Astrocyte (in vitro differentiated cells and primary cell): ENCODE measurements at regions not wholly inside any gene's neighbourhood (a gene's known extent, or its start where the extent isn't known, plus 50 kb on each side); places are given as distances from the start of the nearest gene placed in this dataset.

Experiments used
- CTCF ChIP-seq: IDR thresholded peaks from 2 replicates; pipeline ENCODE4 v1.5.1; 2011; ENCODE audit warnings: low read depth, mild to moderate bottlenecking, inconsistent platforms, low read length, moderate library complexity; ENCODE audit not compliant: insufficient read depth
- EZH2 ChIP-seq: IDR thresholded peaks from 2 replicates; pipeline ENCODE4 v1.6.1; 2012; ENCODE audit warnings: mild to moderate bottlenecking, low read length, inconsistent platforms; ENCODE audit not compliant: insufficient read depth

- TF ChIP-seq CTCF, result no peak
- TF ChIP-seq EZH2, result no peak
Observed at GRCh38 chr9:30900706-30901105, 1483.7 kb upstream of the ACO1 start.
